ENCODE measurements at regions not wholly inside any gene's neighbourhood (a gene's known extent, or its start where the extent isn't known, plus 50 kb on each side); places are given as distances from the start of the nearest gene placed in this dataset.

DNA sequence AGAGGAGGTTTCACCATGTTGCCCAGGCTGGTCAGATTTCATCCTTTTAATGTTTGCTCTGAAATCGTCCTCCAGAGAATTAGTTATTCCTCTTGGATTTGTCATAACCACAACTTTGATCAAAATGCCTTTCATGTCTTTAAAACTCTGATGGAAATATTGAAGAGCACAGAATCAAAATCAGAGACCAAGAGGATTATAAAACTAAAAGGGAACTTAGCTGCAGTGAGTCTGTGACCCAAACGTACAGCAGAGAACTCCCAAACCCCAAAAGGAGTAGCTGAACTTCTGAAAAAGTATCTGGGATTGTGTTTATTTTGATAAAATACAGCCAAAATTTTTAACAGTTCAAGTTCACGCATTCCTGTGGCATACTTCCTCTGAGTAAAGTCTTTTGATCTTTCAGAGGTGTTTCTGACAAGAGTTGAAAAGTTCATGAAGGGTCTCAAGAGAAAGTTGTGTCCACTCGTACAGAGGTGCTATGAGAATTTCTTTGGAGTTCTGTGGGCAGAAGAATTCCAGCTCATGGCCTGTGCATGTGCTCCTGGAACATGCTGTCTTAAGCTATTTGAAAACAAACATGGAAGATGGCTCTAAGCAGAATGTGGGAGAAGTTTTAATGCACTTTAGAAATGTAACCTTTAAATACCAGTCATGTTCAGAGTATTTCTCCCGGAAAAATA lies 124.0 kb downstream of the ESM1 start:
- TF ChIP-seq CTCF (IDR thresholded peaks at IDR 0.05) (no peak), POLR2A (IDR thresholded peaks at IDR 0.05) (no peak)

Data from right lobe of liver (tissue), 4 donors.